GM12878 (cell line): ENCODE measurements at regions not wholly inside any gene's neighbourhood (a gene's known extent, or its start where the extent isn't known, plus 50 kb on each side); places are given as distances from the start of the nearest gene placed in this dataset.

Experiments
- ATAC-seq: fragments of 200-7000 bp; cut with Tn5 transposase; 3 replicates; pipeline ENCODE4 v1.9.1; 2020; ENCODE audit warnings: mild to moderate bottlenecking, moderate library complexity
- BruUV-seq: library from RNA; stranded (reverse); fragments of 400-500 nt; replicated peaks from 2 replicates; lab custom pipeline; 2021; lab: Mats Ljungman, UMichigan
- CTCF ChIA-PET: fragments of 300-600 bp; sonication (Branson Sonifier 250); formaldehyde crosslinking; extraction: SDS; loops from one replicate; lab custom pipeline; 2021; ENCODE audit warnings: inconsistent platforms; lab: Yijun Ruan, JAX
- POLR2A ChIA-PET: fragments of 350-600 bp; formaldehyde crosslinking; extraction: SDS; loops from one replicate; lab custom pipeline; 2021; ENCODE audit warnings: inconsistent platforms; lab: Charles Lee
- RAD21 ChIA-PET: fragments of 300-600 bp; sonication (Branson Sonifier 250); formaldehyde crosslinking; loops from one replicate; lab custom pipeline; 2023; ENCODE audit warnings: antibody characterized with exemption; ENCODE audit not compliant: unreplicated experiment; lab: Charles Lee
- SMC1A ChIA-PET: fragments of 300-600 bp; sonication (Branson Sonifier 250); formaldehyde crosslinking; loops from one replicate; lab custom pipeline; 2023; ENCODE audit not compliant: unreplicated experiment, uncharacterized antibody; lab: Charles Lee
- DNase-seq: peaks from one replicate; pipeline ENCODE4 v3.0.0-alpha.2; 2011; ENCODE audit warnings: low read depth, low spot score
- FAIRE-seq: peaks from 3 replicates; lab custom pipeline; 2011; peaks lifted over from hg19 to GRCh38; lab: Jason Lieb, UNC
- H2AFZ ChIP-seq: 2 replicates; pipeline ENCODE4 v1.6.0; 2011; ENCODE audit warnings: low read depth, low read length, control low read depth; ENCODE audit not compliant: control insufficient read depth
- H3K27ac ChIP-seq: 2 replicates; pipeline ENCODE4 v1.5.1; 2011; ENCODE audit warnings: control low read depth; ENCODE audit not compliant: control insufficient read depth, insufficient read depth
- H3K27me3 ChIP-seq, 2 experiments: replicated peaks in 1 of 2; 2 replicates each; pipeline versions ENCODE4 v1.6.0 to v1.6.1; 2011; ENCODE audit warnings: low read length in 1 of 2; ENCODE audit not compliant: control insufficient read depth in 2 of 2, insufficient read depth in 2 of 2
- H3K36me3 ChIP-seq, 2 experiments: 2 replicates each; pipeline ENCODE4 v1.5.1; 2011; ENCODE audit warnings: low read length in 1 of 2; ENCODE audit not compliant: control insufficient read depth in 2 of 2, insufficient read depth in 2 of 2
- H3K4me1 ChIP-seq: 2 replicates; pipeline ENCODE4 v1.6.1; 2011; ENCODE audit warnings: mild to moderate bottlenecking, low read length, moderate library complexity, mixed read lengths; ENCODE audit not compliant: control insufficient read depth, insufficient read depth
- H3K4me2 ChIP-seq: 2 replicates; pipeline ENCODE4 v1.6.0; 2011; ENCODE audit warnings: control low read depth; ENCODE audit not compliant: control insufficient read depth, insufficient read depth
- H3K4me3 ChIP-seq: fragments of 200-600 bp; sonication (generic); 2 replicates; pipeline ENCODE4 v1.5.1; 2016
- H3K79me2 ChIP-seq: 2 replicates; pipeline ENCODE4 v1.6.0; 2011; ENCODE audit warnings: low read length; ENCODE audit not compliant: control insufficient read depth, insufficient read depth
- H3K9ac ChIP-seq: 2 replicates; pipeline ENCODE4 v1.8.0; 2011; ENCODE audit warnings: low read length, control low read depth, mixed read lengths; ENCODE audit not compliant: control insufficient read depth, insufficient read depth
- H3K9me3 ChIP-seq: replicated peaks from 3 replicates; pipeline ENCODE4 v1.5.1; 2011; ENCODE audit warnings: mild to moderate bottlenecking, low read length; ENCODE audit not compliant: control insufficient read depth, insufficient read depth
- H4K20me1 ChIP-seq: 2 replicates; pipeline ENCODE4 v1.6.0; 2011; ENCODE audit not compliant: control insufficient read depth, insufficient read depth
- CBX3 ChIP-seq: fragments of 200-600 bp; sonication (generic); IDR thresholded peaks from 2 replicates; pipeline ENCODE4 v1.6.1; 2016; ENCODE audit warnings: low read depth, borderline replicate concordance
- CEBPZ ChIP-seq: fragments of 150-350 bp; IDR thresholded peaks from 2 replicates; pipeline ENCODE4 v1.6.1; 2016; ENCODE audit warnings: low read depth, low read length
- CUX1 ChIP-seq: IDR thresholded peaks from 2 replicates; pipeline ENCODE4 v1.6.1; 2012; ENCODE audit warnings: improper control_type of control experiment, low read depth, low read length; ENCODE audit not compliant: insufficient replicate concordance
- MLLT1 ChIP-seq: fragments of 450-650 bp; IDR thresholded peaks from 2 replicates; pipeline ENCODE4 v1.6.1; 2016; ENCODE audit warnings: mild to moderate bottlenecking
- PML ChIP-seq: IDR thresholded peaks from 2 replicates; pipeline ENCODE4 v1.6.1; 2012; ENCODE audit warnings: low read length, inconsistent platforms
- ZNF592 ChIP-seq: fragments of 450-650 bp; IDR thresholded peaks from 2 replicates; pipeline ENCODE4 v1.6.1; 2017; ENCODE audit warnings: mild to moderate bottlenecking, moderate library complexity
- WGBS: methylation state at CpG from one replicate; pipeline ENCODE4 v1.1.6; 2016; ENCODE audit warnings: low lambda C conversion rate; ENCODE audit not compliant: insufficient replicate concordance, insufficient coverage; ENCODE audit errors: missing lambda C conversion rate; 5-methylcytosine and 5-hydroxymethylcytosine counted together
- in situ Hi-C: fragments of 300-500 bp; cut with MboI; formaldehyde crosslinking; loops from 9 replicates; pipeline ENCODE4 v1.14.3; 2018; ENCODE audit warnings: mixed read lengths
- intact Hi-C: fragments of 100-400 bp; cut with micrococcal nuclease; formaldehyde crosslinking; loops from one replicate; pipeline ENCODE4 v1.14.2; 2022; ENCODE audit not compliant: unreplicated experiment

GRCh38 chr13:53180684-53181083, 152.1 kb downstream of the OLFM4 start (continued):
- TF ChIP-seq CUX1 (no peak), MLLT1 (no peak)

- H2AFZ ChIP-seq: no peak overlapping the region
- 6% methylated on average over 3 of the region's 3 CpGs for WGBS
- no peaks in the 10 kb centered on the region for H3K4me1 ChIP-seq
- no peak for ATAC-seq
- H3K9ac ChIP-seq: no peak overlapping the region
- no peak overlapping the region for H3K27ac ChIP-seq
- in situ Hi-C loops (no loop called here), intact Hi-C loops (no loop called here)
- H4K20me1 ChIP-seq: no peaks in the 10 kb centered on the region
- H3K4me2 ChIP-seq: no peak overlapping the region
- ChIA-PET SMC1A (no interaction called here), CTCF (no interaction called here), POLR2A (no interaction called here), RAD21 (no interaction called here)
- no TSS peak for BruUV-seq
- no peaks in the 10 kb centered on the region; the same call in 2 of the 3 replicates for H3K9me3 ChIP-seq
- no peak overlapping the region for H3K4me3 ChIP-seq
- no peaks in the 10 kb centered on the region for H3K79me2 ChIP-seq
- DNase-seq: no peak
- no peaks in the 10 kb centered on the region for H3K36me3 ChIP-seq
- no peaks in the 10 kb centered on the region for H3K27me3 ChIP-seq
- no peak for FAIRE-seq
- TF ChIP-seq CEBPZ: no peak
- TF ChIP-seq CBX3: no peak
- TF ChIP-seq PML: no peak
- TF ChIP-seq ZNF592: no peak
Measured at GRCh38 chr13:53182724-53183123, 154.1 kb downstream of the OLFM4 start.
